Epithelial cell of proximal tubule (primary cell): ENCODE measurements at regions not wholly inside any gene's neighbourhood (a gene's known extent, or its start where the extent isn't known, plus 50 kb on each side); places are given as distances from the start of the nearest gene placed in this dataset.
A peak's percentile ranks its signal among the peaks of the same experiment; 100 is the strongest.

Experiments
- DNase-seq: peaks from one replicate; pipeline ENCODE4 v3.0.0-alpha.2; 2011; ENCODE audit warnings: low read depth
- H3K4me3 ChIP-seq: 2 replicates; pipeline ENCODE4 v1.5.1; 2011; ENCODE audit warnings: low read depth, mild to moderate bottlenecking, low read length
- TF ChIP-seq, protein P1 (sequence below): conservative IDR thresholded peaks from 2 replicates; pipeline ENCODE4 v1.5.1; 2012; ENCODE audit warnings: low read depth, mild to moderate bottlenecking, low read length

- no peak overlapping the region for H3K4me3 ChIP-seq
- peak; percentile 91 for DNase-seq
- TF ChIP-seq, protein P1, sequence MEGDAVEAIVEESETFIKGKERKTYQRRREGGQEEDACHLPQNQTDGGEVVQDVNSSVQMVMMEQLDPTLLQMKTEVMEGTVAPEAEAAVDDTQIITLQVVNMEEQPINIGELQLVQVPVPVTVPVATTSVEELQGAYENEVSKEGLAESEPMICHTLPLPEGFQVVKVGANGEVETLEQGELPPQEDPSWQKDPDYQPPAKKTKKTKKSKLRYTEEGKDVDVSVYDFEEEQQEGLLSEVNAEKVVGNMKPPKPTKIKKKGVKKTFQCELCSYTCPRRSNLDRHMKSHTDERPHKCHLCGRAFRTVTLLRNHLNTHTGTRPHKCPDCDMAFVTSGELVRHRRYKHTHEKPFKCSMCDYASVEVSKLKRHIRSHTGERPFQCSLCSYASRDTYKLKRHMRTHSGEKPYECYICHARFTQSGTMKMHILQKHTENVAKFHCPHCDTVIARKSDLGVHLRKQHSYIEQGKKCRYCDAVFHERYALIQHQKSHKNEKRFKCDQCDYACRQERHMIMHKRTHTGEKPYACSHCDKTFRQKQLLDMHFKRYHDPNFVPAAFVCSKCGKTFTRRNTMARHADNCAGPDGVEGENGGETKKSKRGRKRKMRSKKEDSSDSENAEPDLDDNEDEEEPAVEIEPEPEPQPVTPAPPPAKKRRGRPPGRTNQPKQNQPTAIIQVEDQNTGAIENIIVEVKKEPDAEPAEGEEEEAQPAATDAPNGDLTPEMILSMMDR: no peak
These were observed 163.2 kb upstream of the HMCN1 start for GRCh38 chr1:185570962-185571361.

- no peak for DNase-seq
- no peak overlapping the region for H3K4me3 ChIP-seq
- TF ChIP-seq, protein P1: no peak
These were observed 165.8 kb upstream of the HMCN1 start for GRCh38 chr1:185568155-185569123.

DNA sequence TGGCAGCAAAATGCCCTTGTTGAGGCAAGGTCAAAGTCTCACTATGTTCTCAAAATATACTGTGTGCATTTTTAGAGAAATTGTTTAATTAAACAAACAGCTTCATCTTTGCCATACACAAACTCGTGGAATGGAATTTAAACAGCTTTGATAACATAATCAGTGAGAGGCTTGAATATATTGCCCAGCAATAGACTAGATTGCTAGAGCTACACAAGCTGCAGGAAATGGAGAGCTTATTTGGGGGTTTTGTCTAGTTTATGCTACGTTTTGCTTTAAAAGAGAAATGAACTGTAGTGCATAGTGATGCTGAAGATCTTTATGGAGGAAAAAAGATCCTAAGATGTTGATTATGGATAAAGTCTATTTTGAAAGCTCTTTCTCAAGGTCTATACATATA is 166.8 kb upstream of the HMCN1 start:
- TF ChIP-seq, protein P1: no peak
- no peak overlapping the region for H3K4me3 ChIP-seq
- DNase-seq: no peak

GRCh38 chr1:185566995-185567394 is 167.2 kb upstream of the HMCN1 start:
- TF ChIP-seq, protein P1: no peak
- DNase-seq: no peak
- no peak overlapping the region for H3K4me3 ChIP-seq

- H3K4me3 ChIP-seq: no peak overlapping the region
- DNase-seq: peak; percentile 96
- TF ChIP-seq, protein P1: no peak
These were observed 168.9 kb upstream of the HMCN1 start for GRCh38 chr1:185565302-185565701.

- TF ChIP-seq, protein P1: no peak
- no peak overlapping the region for H3K4me3 ChIP-seq
- DNase-seq: no peak
These were observed 169.4 kb upstream of the HMCN1 start for GRCh38 chr1:185564816-185565215.
